HG03095 (cell line): ENCODE measurements at regions not wholly inside any gene's neighbourhood (a gene's known extent, or its start where the extent isn't known, plus 50 kb on each side); places are given as distances from the start of the nearest gene placed in this dataset.

ENCODE experiments used
- ATAC-seq: cut with Tn5 transposase; IDR thresholded peaks from one replicate; pipeline ENCODE4 v1.9.1; 2021; ENCODE audit warnings: moderate library complexity; ENCODE audit not compliant: unreplicated experiment

DNA sequence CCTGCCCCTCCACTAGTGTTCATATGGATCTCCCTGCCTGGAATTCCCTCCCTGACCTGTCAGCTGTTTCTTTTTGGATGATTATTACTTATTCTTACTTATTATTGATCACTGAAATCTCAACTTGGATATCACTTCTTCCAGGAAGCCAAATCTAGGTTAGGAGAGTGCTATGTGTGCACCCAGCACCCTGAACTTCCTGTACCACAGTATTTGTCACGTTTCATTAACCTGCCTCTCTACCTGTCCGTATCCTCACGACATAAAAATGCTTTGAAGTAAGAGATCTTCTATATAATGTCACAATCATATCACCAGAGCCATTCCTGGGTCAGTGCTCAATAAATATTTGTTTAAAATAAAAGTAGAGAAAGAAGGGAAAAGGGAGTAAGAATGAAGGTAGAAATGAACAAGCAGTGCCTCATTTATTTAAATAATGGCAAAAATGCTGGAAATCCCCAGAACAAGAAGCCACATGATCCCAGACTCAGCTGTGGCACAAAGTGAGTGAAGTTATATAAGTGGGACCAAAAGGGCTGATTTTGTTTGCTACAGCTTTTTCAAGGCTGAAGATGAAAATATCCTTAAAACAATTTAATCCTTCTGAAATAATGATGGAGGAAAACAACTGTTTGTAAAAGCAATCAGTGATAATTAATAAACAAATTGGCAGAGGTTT, 88.0 kb upstream of the MANEA start:
- no peak for ATAC-seq

DNA sequence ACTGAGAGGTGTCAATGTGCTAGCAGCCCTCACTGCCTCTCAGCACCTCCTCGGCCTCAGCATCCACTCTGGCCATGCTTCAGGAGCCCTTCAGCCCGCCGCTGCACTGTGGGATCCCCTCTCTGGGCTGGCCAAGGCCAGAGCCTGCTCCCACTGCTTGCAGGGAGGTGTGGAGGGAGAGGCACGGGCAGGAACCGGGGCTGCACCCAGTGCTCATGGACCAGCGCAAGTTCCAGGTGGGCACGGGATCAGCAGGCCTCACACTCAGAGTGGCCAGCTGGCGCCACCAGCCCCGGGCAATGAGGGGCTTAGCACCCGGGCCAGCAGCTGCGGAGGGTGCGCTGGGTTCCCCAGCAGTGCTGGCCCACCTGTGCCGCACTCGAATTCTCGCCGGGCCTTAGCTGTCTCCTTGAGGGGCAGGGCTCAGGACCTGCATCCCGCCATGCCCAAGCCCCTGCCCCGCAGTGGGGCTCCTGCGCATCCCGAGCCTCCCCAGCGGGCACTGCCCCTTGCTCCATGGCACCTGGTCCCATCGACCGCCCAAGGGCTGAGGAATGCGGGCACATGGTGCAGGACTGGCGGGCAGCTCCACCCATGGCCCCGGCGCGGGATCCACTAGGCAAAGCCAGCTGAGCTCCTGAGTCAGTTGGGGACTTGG, 80.4 kb upstream of the MANEA start:
- ATAC-seq, result no peak

DNA sequence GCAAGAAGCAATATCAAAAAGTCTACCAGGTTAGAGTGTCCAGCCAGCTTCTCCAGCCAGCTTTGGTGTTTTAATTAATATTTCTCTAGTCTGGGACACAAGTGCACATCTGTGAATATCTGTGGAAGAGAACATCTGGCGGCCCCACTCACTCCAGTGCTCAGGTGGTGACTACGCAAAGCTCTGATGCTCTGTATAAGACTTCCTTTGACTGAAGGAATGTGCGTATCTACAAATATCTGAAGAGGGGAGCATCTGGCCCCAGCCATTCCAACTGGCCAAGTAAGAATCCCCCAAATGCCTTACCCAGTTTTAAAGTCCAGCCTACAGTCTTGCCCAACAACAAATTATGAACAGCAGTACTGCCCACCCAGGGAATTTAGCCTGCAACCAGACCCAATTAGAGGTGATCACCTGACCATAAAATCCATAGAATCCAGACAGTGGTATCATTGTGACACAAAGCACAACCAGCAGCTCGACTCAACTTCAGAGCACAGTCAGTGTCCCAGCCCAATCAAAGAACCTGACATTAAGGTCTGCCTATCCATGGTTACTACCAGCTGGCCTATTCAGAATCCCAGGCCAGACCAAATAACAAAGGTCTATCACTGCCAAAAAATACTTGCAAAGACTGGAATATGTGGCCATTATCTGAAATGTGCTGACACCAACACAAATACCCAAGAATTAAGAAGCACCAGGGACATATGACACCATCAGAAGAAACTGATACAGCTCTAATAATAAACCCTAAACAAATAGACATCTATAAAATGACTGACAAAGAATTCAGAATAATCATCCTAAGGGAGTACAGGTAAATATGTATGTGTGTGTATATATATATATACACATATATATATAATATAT, 76.1 kb upstream of the MANEA start:
- no peak for ATAC-seq

DNA sequence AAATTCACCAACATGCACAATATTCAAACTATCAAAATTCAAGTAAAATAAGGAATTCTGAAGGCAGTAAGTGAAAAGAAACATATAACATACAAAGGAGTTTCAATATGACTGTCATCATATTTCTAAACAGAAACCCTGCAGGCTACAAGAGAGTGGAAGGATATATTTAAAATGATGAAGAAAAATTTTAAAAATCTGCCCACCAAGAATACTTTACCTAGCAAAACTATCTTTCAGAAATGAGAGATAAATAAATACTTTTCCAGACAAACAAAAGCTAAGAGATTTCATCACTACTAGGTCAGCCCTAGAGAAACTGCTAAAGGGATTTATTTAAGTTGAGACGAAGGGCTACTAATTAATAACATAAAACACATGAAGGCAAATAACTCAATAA, 73.8 kb upstream of the MANEA start:
- no peak for ATAC-seq

DNA sequence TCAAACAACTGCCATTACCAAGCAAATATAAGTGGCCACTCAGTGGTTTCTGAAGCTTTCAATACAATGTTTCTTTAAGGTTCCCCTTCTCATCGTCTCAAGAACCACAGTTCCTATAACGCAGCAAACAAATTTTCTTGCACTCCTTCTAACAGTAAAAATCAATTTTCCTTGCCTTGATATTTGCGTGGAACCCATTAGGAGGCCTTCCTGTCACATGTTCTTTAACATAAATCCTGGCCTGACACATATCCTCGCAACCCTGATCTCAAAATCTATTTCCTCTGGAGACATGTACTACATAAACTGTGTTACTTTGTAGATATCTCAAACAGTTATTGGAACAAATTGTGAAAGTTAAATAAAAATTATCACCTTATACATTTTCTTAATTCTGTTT, 65.9 kb upstream of the MANEA start:
- no peak for ATAC-seq

DNA sequence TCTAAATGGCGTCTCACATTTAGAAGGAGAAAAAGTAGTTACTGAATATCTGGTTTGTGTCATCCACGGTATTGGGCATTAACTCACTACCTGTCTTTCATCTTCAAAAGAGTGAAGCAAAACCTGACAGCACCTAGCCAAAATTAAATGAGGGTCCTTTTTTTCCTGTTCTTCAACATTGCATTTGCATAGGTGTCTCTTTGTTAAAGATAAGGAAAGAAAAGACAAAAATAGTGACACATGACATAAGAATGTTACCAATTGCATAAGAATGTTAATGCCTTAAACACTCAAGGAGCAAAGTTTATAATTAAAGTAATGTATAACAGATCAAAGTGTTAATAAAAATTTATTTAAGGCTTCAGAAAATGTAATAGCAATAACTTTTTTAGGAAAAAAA, 61.4 kb upstream of the MANEA start:
- ATAC-seq, result no peak

DNA sequence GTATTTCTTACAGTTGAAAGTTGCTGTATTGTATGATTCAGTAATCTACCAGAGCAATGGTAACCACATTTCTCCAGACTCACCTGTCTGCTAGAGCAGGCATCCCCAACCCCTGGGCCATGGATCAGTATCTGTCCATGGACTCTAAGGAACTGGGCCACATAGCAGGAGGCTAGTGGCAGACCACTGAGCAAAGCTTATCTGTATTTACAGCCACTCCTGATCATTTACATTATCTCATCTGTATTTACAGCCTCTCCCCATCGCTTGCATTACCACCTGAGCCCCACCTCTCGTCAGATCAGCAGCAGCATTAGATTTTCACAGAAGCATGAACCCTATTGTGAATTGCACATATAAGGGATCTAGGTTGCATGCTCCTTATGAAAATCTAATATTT, 60.3 kb upstream of the MANEA start:
- ATAC-seq, result no peak

DNA sequence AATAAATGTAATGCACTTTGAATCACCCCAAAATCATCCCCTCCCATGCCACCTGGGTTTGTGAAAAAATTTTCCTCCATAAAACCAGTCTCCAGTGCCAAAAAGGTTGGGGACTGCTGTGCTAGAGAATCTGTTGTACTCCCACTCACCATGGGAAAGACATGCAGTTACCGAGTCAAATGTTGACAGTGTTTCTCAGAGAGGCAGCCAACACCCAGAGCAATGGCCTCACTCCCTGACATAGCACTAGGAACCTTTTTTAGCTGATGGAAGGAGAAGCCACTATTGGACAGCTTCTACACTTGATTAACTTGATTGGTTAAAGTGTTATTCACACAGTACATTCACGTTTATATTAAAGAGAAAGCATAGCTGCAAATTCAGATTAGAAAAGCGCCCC, 59.8 kb upstream of the MANEA start:
- ATAC-seq, result no peak

DNA sequence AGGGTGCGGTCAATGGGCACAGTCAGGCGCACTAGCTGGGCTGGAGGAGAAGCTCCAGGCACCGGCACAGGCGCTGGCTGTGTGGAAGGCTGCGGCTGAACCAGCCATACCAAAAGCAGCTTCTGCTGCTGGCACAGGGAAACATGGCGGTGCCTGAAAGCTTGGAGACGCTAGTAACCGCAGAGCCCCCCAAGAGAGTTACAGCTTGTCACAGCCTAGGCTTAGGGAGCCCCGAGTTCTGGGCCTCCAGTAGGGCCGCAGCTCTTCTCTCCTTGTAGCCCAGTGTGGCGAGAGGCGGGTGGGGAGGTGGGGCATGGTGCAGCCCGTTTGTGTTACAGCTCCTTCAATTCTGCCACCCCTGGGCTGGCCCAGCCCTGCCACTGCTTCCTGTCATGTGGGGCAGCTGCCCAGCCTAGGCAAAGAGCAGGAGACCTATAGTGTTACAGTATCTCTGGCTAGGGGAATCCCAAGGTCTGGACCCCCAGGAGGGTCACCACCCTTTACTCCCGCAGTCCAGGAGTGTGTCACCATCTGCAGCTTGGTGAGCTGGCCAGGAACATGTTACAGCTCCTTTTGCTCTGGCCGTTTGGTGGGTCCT, 58.6 kb upstream of the MANEA start:
- no peak for ATAC-seq

DNA sequence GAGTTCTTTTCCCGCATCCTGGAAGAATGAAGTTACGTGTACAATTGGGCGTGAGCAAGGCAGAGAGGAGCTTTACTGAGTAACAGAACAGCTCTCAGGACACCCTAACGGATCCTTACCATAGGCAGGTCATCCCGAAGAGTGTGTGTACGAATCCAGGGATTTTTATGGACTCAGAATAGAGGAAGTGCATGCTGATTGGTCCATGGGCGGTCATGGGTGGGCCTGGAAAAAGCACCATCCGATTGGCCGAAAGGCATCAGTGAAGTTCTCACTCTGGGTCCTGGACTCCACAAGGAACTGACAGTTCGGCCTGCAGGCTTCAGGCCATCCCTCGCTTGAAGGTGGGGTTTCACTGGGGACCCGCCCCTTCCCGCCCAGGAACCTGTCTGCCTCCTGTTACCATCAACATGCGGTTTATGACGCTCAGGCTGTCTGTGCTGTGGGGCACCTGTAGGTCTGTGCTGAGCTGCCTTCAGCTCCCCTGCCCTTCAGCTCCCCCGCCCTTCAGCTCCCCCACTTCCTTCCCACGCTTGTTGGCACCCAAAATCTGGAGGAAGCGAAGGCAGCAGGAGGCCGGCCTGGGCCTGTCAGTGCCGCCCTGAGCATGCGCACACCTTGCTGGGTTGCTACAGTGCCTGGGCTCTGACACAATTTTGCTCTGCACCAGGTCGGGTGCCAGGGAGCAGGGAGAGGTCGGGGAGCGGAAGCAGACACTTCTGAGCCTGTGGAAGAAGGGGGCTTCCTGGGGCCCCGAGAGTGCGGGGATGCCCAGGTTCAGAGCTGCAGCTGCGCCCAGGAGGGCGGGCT, 57.9 kb upstream of the MANEA start:
- ATAC-seq, result no peak

DNA sequence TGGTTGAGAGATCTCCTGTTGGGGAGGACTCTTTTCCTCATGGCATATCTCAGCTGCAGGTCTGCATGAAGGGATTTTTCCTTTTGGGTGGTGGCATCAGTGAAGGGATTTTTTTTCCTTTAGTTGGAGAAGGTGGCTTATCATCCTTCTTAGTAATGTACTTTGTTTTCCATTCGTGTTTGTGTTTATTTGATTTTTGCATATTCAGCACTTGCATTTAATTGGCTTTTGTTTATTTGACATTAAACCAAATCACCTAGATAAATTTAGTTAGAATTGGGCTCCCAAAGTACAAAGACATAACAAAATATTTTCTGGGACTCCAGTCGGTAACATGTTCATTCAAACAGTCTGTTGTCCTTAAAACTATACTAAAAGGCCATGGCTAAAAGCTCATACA, 56.2 kb upstream of the MANEA start:
- ATAC-seq, result no peak
